NCI-H345 (cell line): ENCODE measurements at regions not wholly inside any gene's neighbourhood (a gene's known extent, or its start where the extent isn't known, plus 50 kb on each side); places are given as distances from the start of the nearest gene placed in this dataset.
"Not testable (repeated sequence)": the region's sequence is repeated elsewhere in the genome, so short reads cannot be mapped to it uniquely, and the experiment has no call there.

ENCODE experiments used
- DNase-seq: peaks from one replicate; lab custom pipeline; 2025; lab: John Stamatoyannopoulos, UW

DNA sequence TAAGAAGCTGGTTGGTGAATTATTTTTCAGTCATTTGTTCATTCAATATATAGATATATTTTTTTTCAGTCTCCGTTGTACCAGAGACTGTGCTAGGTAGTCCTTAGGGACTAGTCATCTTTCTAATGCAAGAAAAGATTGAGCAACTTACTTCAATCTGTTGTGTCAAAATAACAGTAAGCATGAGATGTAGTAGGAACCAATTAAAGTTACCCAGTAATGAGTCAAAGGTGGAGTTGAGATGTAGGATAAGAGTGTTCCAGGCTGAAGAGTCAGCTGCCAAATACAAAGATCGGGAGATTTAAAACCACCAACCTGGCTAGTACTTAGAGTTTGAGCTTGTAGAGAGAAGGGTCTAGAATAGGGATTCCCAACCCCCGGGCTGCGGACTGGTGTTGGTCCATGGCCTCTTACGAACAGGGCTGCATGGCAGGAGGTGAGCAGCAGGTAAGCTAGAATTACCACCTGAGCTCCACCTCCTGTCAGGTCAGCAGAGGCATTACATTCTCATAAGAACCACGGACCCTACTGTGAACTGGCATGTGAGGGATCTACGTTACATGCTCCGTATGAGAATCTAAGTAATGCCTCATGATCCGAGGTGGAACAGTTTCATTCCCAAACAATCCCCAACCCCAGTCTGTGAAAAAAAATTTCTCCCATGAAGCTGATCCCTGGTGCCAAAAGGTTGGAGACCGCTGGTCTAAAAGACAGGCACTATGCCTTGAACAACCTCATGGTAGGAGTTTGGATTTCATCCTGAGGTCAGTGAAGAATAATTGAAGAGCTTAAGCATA lies 1241.5 kb upstream of the WWC1 start:
- no peak for DNase-seq

DNA sequence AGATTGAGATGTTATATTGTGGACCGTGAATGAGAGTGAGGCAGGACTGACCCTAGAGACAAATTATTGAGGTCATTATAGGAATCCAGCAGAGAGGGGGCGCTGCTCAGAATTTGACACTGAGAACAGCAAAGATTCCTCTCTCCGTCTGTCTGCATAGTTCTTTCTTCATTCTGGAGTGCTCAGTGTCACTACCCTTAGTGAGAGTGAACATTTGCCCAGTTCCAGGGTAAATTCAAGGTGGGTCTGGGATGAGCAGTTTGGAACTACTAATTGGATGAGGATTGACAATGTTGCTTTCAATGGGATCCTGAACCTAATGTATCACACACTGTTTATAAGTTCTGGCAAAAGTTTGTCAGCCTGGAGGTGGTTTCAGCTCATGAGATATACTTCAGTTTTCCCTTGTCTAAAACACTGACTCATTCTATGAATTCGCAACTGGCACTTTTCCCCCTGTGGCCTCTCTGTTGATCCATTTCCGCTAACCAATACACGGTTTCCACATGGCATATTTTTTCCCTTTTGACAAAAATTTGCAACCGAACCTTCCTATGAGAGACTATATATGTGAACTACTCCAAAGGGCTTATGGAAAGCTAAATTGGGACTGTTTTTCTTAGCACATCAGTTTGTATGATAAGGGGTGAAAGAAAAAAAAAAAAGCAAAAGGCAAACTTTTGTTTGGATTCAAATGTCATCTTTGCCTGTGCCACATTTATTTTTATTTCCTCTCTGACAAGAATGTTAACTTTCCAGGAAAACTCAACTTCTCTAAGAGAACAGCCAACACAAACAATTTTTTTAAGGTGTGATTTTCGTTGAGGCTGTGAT lies 1240.7 kb upstream of the WWC1 start:
- DNase-seq = no peak

DNA sequence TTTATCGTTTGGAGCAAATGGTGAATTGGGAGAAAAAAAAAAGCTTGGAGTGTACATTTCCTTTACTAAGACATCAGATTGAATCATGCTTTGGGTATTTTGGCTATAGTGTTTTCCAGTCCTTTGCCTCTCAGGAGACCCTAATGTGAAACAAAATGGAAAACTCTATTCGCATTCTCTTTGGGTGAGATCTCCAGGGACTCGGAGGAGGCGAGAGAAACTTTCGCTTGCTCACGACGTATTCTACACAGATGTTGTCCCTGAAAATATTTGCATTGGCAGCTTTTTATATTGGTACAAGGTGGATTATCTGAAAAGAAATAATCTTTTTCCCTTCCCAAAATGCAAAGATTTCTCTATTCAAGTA lies 1240.1 kb upstream of the WWC1 start:
- DNase-seq = no peak

DNA sequence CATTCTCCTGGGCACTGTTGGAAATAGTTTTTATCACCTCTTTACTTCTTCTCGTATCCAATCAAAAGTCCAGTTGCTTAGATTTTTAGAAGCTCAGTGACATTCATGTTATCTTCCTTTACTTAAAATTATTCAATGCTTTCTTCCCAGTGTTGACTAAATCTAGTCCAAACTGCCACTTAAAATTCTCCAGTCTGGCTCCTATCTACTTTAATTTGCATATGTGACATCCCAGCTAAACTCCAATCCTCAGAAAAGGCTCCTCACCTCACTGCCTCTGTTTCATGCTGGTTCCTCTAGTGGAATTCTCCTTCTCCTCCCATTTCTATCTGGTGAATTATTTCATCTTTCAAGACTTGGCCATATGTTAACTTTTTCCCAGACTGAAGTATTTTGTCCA lies 1238.7 kb upstream of the WWC1 start:
- DNase-seq = no peak

GRCh38 chr5:167057665-167058064 lies 1233.8 kb upstream of the WWC1 start:
- no peak for DNase-seq

DNA sequence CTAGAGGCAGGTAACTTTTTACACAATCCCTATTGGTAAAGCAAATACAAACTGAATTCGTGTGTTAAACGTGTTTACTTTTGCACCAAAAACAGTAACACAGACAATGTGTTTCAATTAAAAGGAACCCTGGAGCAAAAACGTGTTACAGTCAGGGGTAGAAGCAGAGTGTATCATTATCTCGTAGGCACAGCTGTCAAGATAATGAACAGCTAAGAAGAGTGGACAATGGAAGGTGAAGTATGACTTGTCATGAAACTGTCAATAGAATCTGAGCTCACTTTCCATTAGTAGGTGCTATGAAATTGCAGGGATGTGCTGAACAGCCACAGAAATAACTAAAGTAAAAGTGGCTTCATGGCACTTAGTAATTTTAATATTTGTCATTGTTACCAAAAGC lies 1229.8 kb upstream of the WWC1 start:
- DNase-seq = peak; percentile 18

GRCh38 chr5:167063116-167063515 lies 1228.3 kb upstream of the WWC1 start:
- DNase-seq = no peak

- DNase-seq = no peak
These were observed 1227.7 kb upstream of the WWC1 start for GRCh38 chr5:167063788-167064187.

DNA sequence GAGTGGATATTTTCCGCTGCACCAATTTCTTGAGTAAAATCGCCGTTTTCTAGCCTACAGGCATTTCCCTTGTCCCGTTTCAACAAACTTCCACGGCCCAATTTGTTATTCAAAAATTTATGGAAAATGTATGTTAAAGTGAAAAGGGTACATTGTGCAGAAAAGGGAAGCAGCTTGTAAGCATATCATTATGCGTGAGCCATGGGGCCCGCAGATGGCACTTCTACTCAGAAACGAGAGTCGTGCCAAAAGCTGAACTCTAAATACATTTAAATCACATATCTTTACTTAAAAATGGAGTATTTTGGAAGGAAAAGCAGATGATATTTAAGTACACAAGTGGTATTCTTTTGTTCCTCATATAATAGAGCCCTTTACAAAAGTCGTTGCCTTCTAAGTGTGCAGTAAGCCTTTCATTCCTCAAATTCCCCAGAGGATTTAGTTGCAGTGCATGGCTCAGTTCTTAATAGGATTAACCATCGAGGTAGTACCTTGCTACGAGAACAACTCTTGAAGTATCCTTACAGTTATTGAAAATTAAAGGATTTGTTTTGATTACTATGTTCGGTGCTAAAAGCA lies 1227.2 kb upstream of the WWC1 start:
- no peak for DNase-seq

GRCh38 chr5:167065794-167066193 lies 1225.7 kb upstream of the WWC1 start:
- DNase-seq = no peak

DNA sequence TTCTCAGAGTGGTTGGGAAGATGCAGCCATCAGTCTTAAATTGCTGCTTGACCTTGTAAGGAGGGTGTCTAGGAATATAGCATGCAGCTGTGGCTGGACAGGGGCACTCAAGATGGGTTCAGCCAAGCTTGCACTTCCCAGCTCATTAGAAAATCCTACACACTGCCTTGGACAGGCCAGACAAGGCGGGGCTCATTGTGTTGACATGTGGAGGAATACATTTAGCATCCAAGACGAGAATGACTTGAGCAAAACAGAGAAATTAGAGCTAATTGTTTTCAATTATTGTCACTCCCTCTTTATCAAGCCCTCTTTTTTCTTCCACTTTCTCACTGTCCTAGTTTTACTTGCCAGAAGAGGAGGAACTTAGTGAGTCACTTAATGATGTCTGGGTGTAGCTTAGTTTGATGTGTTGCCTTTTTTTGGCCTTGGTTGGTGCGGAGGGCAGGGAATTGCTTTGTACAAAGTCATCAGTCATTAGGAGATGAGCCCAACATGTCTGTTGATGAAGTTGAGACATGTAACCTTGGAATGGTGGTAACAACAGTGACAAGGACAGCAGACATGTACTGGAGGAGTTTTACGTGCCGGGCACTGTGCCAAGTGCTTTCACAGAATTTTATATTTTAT lies 1219.3 kb upstream of the WWC1 start:
- no peak for DNase-seq

- DNase-seq = no peak
These were observed 1209.9 kb upstream of the WWC1 start for GRCh38 chr5:167081561-167081960.

DNA sequence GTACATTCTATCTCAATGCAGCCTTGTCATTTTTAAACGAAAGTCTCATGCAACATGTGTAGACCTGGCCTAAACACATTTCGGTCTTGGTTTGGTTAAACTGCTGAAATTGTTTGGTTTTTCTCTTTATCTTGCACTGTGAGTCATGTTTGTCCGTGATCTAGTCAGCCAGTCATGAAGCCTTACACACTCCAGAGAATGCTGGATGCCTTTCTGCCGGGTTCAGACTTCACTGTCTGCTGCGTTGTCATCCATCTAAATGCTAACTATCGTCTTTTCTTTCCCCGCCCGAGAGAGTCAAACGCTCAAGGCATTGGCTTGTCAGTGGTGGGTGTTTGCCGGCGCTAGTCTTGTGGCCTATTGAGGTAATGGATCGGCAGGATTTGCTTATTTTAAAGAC lies 1194.6 kb upstream of the WWC1 start:
- DNase-seq = no peak

GRCh38 chr5:167104351-167104750 lies 1187.1 kb upstream of the WWC1 start:
- DNase-seq = no peak

- no peak for DNase-seq
These were observed 1185.5 kb upstream of the WWC1 start for GRCh38 chr5:167105941-167106340.

DNA sequence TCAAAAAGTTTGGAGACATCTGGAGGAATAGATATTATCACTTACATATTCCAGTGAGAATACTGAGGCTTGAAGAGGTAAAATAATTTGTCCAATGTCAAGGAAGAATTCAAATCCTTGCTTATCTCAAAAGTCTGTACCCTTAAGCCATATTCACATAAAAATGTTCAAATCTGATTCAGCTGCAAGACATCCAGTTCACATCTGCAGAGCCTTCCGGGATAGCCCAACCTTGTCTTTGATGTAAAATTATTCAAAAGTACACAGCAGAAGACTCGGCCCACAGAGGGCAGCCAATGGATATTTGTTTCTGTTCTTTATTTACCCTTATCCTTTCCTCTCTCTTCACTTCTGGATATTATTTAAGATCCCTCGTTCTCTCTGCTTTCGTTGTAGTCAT lies 1183.8 kb upstream of the WWC1 start:
- no peak for DNase-seq

- not testable (repeated sequence) for DNase-seq
These were observed 1183.2 kb upstream of the WWC1 start for GRCh38 chr5:167108266-167108665.

GRCh38 chr5:167112556-167112955 lies 1178.9 kb upstream of the WWC1 start:
- no peak for DNase-seq

GRCh38 chr5:167122267-167122666 lies 1169.2 kb upstream of the WWC1 start:
- no peak for DNase-seq

- no peak for DNase-seq
These were observed 1168.3 kb upstream of the WWC1 start for GRCh38 chr5:167123126-167123525.

DNA sequence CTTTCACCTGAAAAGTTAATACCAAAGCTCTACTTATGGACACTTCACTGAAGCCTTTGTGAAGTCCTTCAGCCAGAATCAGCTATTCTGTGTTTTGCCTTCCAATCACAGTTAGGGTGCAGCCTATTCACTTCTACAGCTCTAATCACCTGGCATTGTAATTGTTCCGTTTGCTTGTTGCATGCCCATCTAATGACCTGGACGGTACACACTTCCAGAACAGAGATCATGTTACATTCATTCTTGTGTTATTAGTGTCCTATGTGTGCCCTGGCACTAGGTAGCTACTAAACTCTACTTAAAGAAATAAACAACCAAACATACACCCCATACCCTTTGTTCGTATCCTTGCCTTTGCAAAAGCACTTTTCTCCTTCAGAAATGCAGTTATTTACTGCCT lies 1162.9 kb upstream of the WWC1 start:
- no peak for DNase-seq

- DNase-seq = no peak
These were observed 1150.7 kb upstream of the WWC1 start for GRCh38 chr5:167140548-167141291.
